HepG2 (cell line): ENCODE measurements at regions not wholly inside any gene's neighbourhood (a gene's known extent, or its start where the extent isn't known, plus 50 kb on each side); places are given as distances from the start of the nearest gene placed in this dataset.

Experiments used
- FOXO1 ChIP-seq: sonication (generic); formaldehyde crosslinking; IDR thresholded peaks from 2 replicates; pipeline ENCODE4 v1.4.0; 2020; ENCODE audit warnings: missing genetic modification reagents
- GLI4 ChIP-seq: sonication (generic); formaldehyde crosslinking; IDR thresholded peaks from 2 replicates; pipeline ENCODE4 v1.5.1; 2020; ENCODE audit warnings: missing genetic modification reagents, mild to moderate bottlenecking, moderate library complexity, borderline replicate concordance
- KLF6 ChIP-seq: IDR thresholded peaks from 2 replicates; pipeline ENCODE4 v1.8.0; 2016; ENCODE audit warnings: missing biosample characterization, missing genetic modification reagents
- SATB2 ChIP-seq: sonication (generic); formaldehyde crosslinking; IDR thresholded peaks from 2 replicates; pipeline ENCODE4 v1.5.0; 2020; ENCODE audit warnings: missing genetic modification reagents
- TOPORS ChIP-seq: sonication (generic); formaldehyde crosslinking; IDR thresholded peaks from 2 replicates; pipeline ENCODE4 v1.8.0; 2023; ENCODE audit warnings: mild to moderate bottlenecking, missing genetic modification reagents
- ZBTB42 ChIP-seq: sonication (generic); formaldehyde crosslinking; IDR thresholded peaks from 2 replicates; pipeline ENCODE4 v1.5.0; 2020; ENCODE audit warnings: mild to moderate bottlenecking, missing genetic modification reagents
- ZBTB7B ChIP-seq: sonication (generic); formaldehyde crosslinking; IDR thresholded peaks from 2 replicates; pipeline ENCODE4 v1.4.0; 2020; ENCODE audit warnings: missing genetic modification reagents
- ZNF605 ChIP-seq: sonication (generic); formaldehyde crosslinking; IDR thresholded peaks from 2 replicates; pipeline ENCODE4 v1.8.0; 2022; ENCODE audit warnings: mild to moderate bottlenecking, missing genetic modification reagents
- ZNF766 ChIP-seq: sonication (generic); formaldehyde crosslinking; IDR thresholded peaks from 2 replicates; pipeline ENCODE4 v1.5.0; 2020; ENCODE audit warnings: missing genetic modification reagents, borderline replicate concordance
- TF ChIP-seq, protein P1 (sequence below): sonication (generic); formaldehyde crosslinking; IDR thresholded peaks from 2 replicates; pipeline ENCODE4 v1.4.0; 2020; ENCODE audit warnings: low read depth, missing genetic modification reagents
- TF ChIP-seq, protein P2 (sequence below): sonication (generic); formaldehyde crosslinking; IDR thresholded peaks from 2 replicates; pipeline ENCODE4 v1.4.0; 2020; ENCODE audit warnings: mild to moderate bottlenecking, missing genetic modification reagents
- TF ChIP-seq, protein P3 (sequence below): sonication (generic); formaldehyde crosslinking; IDR thresholded peaks from 2 replicates; pipeline ENCODE4 v1.8.1; 2022; ENCODE audit warnings: low read depth, mild to moderate bottlenecking, missing genetic modification reagents
- TF ChIP-seq, protein P4 (sequence below), 2 experiments: sonication (generic) in 1 of 2; formaldehyde crosslinking in 1 of 2; IDR thresholded peaks; 2 replicates each; pipeline versions ENCODE4 v1.4.0 to v1.6.1; 2018 to 2020; ENCODE audit warnings: missing genetic modification reagents in 2 of 2, borderline replicate concordance in 1 of 2, low read depth in 1 of 2, mild to moderate bottlenecking in 1 of 2, missing biosample characterization in 1 of 2
- TF ChIP-seq, protein P5 (sequence below): IDR thresholded peaks from 2 replicates; pipeline ENCODE4 v1.6.1; 2016; ENCODE audit warnings: mild to moderate bottlenecking, missing biosample characterization, missing genetic modification reagents

DNA sequence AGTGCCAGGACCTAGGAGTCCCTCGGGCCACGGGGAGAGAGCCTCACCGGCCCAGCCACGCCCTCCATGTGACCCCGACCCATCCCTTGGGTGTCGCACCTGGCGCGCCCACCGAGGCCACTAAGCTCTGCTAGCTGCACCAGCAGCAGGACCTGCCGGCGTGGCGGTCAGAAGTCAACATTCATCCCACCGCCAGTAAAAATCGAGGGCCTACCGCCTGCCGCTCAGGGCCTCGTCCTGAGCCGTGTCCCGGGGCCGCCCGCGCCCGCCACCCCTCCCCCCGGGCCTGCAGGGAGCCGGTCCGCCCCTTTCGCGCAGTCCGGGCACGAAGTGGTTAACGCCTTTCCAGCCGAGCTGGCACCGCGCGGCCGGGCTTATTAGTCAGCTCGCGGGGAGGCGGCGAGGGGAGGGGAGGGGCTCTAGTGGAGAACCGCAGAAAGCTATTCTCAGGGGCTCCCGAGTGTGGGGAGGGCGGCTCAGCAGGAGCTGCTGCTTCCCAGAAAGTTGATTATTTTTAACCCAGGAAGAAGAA lies 124.4 kb downstream of the C9orf50 start (continued):
- TF ChIP-seq ZNF766 (CRISPR knock-in tag) = peak; percentile 81; the same call in 1 of the 2 replicates
- TF ChIP-seq KLF6 (CRISPR knock-in tag) = no peak
- 0 out of 2 replicates have a peak, but pooled peaks have one; percentile 5 for TF ChIP-seq ZBTB42
- TF ChIP-seq FOXO1 (CRISPR knock-in tag) = peak; percentile 58; the same call in 1 of the 2 replicates
- TF ChIP-seq ZBTB7B (CRISPR knock-in tag) = 0 out of 2 replicates have a peak, but pooled peaks have one; percentile 69
- TF ChIP-seq SATB2 = no peak
- TF ChIP-seq, protein P1, sequence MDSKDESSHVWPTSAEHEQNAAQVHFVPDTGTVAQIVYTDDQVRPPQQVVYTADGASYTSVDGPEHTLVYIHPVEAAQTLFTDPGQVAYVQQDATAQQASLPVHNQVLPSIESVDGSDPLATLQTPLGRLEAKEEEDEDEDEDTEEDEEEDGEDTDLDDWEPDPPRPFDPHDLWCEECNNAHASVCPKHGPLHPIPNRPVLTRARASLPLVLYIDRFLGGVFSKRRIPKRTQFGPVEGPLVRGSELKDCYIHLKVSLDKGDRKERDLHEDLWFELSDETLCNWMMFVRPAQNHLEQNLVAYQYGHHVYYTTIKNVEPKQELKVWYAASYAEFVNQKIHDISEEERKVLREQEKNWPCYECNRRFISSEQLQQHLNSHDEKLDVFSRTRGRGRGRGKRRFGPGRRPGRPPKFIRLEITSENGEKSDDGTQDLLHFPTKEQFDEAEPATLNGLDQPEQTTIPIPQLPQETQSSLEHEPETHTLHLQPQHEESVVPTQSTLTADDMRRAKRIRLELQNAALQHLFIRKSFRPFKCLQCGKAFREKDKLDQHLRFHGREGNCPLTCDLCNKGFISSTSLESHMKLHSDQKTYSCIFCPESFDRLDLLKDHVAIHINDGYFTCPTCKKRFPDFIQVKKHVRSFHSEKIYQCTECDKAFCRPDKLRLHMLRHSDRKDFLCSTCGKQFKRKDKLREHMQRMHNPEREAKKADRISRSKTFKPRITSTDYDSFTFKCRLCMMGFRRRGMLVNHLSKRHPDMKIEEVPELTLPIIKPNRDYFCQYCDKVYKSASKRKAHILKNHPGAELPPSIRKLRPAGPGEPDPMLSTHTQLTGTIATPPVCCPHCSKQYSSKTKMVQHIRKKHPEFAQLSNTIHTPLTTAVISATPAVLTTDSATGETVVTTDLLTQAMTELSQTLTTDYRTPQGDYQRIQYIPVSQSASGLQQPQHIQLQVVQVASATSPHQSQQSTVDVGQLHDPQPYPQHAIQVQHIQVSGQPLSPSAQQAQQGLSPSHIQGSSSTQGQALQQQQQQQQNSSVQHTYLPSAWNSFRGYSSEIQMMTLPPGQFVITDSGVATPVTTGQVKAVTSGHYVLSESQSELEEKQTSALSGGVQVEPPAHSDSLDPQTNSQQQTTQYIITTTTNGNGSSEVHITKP (CRISPR knock-in tag) = peak; percentile 74
- TF ChIP-seq, protein P2, sequence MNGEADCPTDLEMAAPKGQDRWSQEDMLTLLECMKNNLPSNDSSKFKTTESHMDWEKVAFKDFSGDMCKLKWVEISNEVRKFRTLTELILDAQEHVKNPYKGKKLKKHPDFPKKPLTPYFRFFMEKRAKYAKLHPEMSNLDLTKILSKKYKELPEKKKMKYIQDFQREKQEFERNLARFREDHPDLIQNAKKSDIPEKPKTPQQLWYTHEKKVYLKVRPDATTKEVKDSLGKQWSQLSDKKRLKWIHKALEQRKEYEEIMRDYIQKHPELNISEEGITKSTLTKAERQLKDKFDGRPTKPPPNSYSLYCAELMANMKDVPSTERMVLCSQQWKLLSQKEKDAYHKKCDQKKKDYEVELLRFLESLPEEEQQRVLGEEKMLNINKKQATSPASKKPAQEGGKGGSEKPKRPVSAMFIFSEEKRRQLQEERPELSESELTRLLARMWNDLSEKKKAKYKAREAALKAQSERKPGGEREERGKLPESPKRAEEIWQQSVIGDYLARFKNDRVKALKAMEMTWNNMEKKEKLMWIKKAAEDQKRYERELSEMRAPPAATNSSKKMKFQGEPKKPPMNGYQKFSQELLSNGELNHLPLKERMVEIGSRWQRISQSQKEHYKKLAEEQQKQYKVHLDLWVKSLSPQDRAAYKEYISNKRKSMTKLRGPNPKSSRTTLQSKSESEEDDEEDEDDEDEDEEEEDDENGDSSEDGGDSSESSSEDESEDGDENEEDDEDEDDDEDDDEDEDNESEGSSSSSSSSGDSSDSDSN = peak; percentile 76
- TF ChIP-seq, protein P3, sequence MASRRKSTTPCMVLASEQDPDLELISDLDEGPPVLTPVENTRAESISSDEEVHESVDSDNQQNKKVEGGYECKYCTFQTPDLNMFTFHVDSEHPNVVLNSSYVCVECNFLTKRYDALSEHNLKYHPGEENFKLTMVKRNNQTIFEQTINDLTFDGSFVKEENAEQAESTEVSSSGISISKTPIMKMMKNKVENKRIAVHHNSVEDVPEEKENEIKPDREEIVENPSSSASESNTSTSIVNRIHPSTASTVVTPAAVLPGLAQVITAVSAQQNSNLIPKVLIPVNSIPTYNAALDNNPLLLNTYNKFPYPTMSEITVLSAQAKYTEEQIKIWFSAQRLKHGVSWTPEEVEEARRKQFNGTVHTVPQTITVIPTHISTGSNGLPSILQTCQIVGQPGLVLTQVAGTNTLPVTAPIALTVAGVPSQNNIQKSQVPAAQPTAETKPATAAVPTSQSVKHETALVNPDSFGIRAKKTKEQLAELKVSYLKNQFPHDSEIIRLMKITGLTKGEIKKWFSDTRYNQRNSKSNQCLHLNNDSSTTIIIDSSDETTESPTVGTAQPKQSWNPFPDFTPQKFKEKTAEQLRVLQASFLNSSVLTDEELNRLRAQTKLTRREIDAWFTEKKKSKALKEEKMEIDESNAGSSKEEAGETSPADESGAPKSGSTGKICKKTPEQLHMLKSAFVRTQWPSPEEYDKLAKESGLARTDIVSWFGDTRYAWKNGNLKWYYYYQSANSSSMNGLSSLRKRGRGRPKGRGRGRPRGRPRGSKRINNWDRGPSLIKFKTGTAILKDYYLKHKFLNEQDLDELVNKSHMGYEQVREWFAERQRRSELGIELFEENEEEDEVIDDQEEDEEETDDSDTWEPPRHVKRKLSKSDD (CRISPR knock-in tag) = 0 out of 2 replicates have a peak, but pooled peaks have one; percentile 56
- peak; percentile 40; the same call in 1 of the 2 replicates for TF ChIP-seq ZNF605 (CRISPR knock-in tag)
- TF ChIP-seq GLI4 (CRISPR knock-in tag) = 0 out of 2 replicates have a peak, but pooled peaks have one; percentile 50
- TF ChIP-seq, protein P4, sequence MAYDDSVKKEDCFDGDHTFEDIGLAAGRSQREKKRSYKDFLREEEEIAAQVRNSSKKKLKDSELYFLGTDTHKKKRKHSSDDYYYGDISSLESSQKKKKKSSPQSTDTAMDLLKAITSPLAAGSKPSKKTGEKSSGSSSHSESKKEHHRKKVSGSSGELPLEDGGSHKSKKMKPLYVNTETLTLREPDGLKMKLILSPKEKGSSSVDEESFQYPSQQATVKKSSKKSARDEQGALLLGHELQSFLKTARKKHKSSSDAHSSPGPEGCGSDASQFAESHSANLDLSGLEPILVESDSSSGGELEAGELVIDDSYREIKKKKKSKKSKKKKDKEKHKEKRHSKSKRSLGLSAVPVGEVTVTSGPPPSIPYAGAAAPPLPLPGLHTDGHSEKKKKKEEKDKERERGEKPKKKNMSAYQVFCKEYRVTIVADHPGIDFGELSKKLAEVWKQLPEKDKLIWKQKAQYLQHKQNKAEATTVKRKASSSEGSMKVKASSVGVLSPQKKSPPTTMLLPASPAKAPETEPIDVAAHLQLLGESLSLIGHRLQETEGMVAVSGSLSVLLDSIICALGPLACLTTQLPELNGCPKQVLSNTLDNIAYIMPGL (CRISPR knock-in tag; IDR thresholded peaks at IDR 0.05; ENCODE audit: borderline replicate concordance in 1 of 2, low read depth in 1 of 2) = peak in 1 of 2 experiments; percentile 31; a peak in 1 of 4 replicates
- TF ChIP-seq, protein P5, sequence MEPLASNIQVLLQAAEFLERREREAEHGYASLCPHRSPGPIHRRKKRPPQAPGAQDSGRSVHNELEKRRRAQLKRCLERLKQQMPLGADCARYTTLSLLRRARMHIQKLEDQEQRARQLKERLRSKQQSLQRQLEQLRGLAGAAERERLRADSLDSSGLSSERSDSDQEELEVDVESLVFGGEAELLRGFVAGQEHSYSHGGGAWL = no peak; the same call in none of the 2 replicates
- TF ChIP-seq TOPORS = no peak; the same call in 1 of the 2 replicates
